Ishikawa (cell line): ENCODE measurements at regions not wholly inside any gene's neighbourhood (a gene's known extent, or its start where the extent isn't known, plus 50 kb on each side); places are given as distances from the start of the nearest gene placed in this dataset.
A peak's percentile ranks its signal among the peaks of the same experiment; 100 is the strongest.

ENCODE experiments used
- CEBPB ChIP-seq: IDR thresholded peaks from 2 replicates; pipeline ENCODE4 v1.6.1; 2012
- CREB1 ChIP-seq: IDR thresholded peaks from 2 replicates; pipeline ENCODE4 v1.6.1; 2012; ENCODE audit warnings: low read depth
- EGR1 ChIP-seq: IDR thresholded peaks from 2 replicates; pipeline ENCODE4 v1.6.1; 2012
- EP300 ChIP-seq: IDR thresholded peaks from 2 replicates; pipeline ENCODE4 v1.6.1; 2012; ENCODE audit warnings: borderline replicate concordance
- FOXM1 ChIP-seq: IDR thresholded peaks from 2 replicates; pipeline ENCODE4 v1.6.1; 2012; ENCODE audit warnings: low read depth, borderline replicate concordance
- MAX ChIP-seq: IDR thresholded peaks from 2 replicates; pipeline ENCODE4 v1.6.1; 2012
- NFIC ChIP-seq: IDR thresholded peaks from 2 replicates; pipeline ENCODE4 v1.6.1; 2012
- RAD21 ChIP-seq: IDR thresholded peaks from 2 replicates; pipeline ENCODE4 v1.6.1; 2012; ENCODE audit warnings: low read depth
- REST ChIP-seq: IDR thresholded peaks from 2 replicates; pipeline ENCODE4 v1.6.1; 2012; ENCODE audit warnings: low read depth, mild to moderate bottlenecking
- TAF1 ChIP-seq: IDR thresholded peaks from 2 replicates; pipeline ENCODE4 v1.6.1; 2012; ENCODE audit warnings: low read depth, mild to moderate bottlenecking
- TCF12 ChIP-seq: IDR thresholded peaks from 2 replicates; pipeline ENCODE4 v1.6.1; 2012; ENCODE audit warnings: low read depth
- TEAD4 ChIP-seq: IDR thresholded peaks from 2 replicates; pipeline ENCODE4 v1.6.1; 2012
- USF1 ChIP-seq: IDR thresholded peaks from 2 replicates; pipeline ENCODE4 v1.6.1; 2012
- YY1 ChIP-seq: IDR thresholded peaks from 2 replicates; pipeline ENCODE4 v1.6.1; 2012; ENCODE audit warnings: low read depth
- ZBTB7A ChIP-seq: IDR thresholded peaks from 2 replicates; pipeline ENCODE4 v1.6.1; 2012; ENCODE audit warnings: low read depth

GRCh38 chr2:117257362-117257761, 557.1 kb upstream of the DDX18 start:
- TF ChIP-seq FOXM1 (no peak), CREB1 (no peak), TCF12 (no peak)

DNA sequence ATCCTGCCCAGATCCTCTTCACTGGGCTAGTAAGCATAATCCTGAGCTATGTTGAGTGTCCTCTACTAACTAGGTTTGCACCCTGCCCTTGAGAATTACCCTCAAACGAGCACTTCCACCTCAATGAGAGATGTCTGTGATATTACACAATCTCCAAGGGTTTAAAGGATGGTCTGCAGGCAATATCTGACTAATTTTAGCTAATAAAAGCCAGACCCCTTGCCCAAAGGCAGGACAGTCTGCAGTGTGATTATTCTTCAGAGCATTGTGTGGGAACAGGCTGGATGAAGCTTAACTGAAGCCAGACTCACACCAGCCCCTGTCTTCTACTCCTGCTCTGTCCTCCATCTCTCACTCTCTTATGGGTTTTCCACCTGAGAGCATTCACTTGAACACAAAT, 544.9 kb upstream of the DDX18 start:
- no peak for TF ChIP-seq NFIC

DNA sequence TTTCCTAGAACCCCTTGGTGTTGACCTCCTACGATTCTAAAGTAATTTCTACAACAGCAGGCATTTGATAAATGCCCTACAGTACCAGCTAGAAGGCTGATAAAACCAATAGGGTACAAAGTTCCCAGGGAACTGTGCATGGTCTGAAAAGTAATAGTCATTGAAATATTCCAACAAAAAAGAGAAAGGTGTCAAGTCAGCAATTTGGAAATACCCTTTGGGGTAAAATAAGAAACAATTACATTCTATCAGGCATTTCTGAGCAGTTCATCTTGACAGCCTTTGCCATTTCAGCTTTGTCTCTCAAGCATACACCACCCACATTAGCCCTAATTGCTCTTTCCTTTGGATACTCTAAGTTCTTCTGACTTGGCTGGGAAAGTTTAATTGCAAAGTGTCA, 542.9 kb upstream of the DDX18 start:
- TF ChIP-seq RAD21 (no peak), ZBTB7A (no peak), CEBPB (no peak), REST (no peak), CREB1 (no peak), YY1 (no peak), MAX (no peak), TEAD4 (no peak), FOXM1 (no peak), EGR1 (no peak), TCF12 (no peak), USF1 (no peak), TAF1 (no peak), EP300 (no peak), NFIC (no peak)

GRCh38 chr2:117273009-117273671, 541.4 kb upstream of the DDX18 start:
- 0 out of 2 replicates have a peak, but pooled peaks have one; percentile 18 for TF ChIP-seq TEAD4
- no peak for TF ChIP-seq YY1

DNA sequence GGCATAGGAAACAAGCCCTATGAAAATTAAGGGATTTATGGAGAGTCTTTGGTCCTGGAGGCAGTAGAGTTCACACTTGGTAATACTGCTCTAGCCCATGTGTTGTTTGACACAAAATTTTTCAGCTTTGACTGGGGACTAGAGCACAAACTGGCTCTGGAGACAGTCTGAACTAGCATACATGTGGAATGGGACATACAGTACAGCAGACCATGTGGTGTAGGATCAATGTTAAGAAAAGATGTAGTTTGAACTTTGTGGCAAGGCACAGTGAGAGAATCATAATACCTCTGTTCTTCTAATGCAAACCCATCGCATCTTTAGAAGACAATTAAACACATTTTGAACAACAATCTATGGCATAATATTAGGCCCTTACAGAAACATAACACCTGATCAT, 521.5 kb upstream of the DDX18 start:
- TF ChIP-seq EP300 = no peak
- TF ChIP-seq CEBPB = no peak

DNA sequence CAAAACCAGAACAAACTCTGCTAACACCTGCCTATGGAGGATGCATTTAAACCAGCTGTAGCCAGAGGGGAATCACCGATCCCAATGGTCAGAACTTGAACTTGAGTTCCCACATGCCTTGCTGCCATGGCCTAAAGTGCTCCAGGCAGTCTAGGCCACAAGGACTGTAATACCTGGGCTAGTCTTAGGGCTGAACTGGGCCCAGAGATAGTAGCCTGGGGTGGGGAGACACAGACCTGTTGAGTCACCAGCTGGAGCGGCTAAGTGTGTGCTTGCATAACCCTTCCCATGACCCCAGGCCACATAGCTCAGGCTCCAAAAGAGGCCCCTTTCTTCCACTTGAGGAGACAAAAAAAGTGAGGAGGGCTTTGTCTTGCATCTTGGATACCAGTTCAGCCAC, 515.0 kb upstream of the DDX18 start:
- no peak for TF ChIP-seq USF1
- TF ChIP-seq CEBPB = no peak
- TF ChIP-seq TEAD4 = no peak
- no peak for TF ChIP-seq RAD21
- no peak for TF ChIP-seq EGR1
- no peak for TF ChIP-seq REST
- TF ChIP-seq FOXM1 = no peak
- TF ChIP-seq TCF12 = no peak
- no peak for TF ChIP-seq TAF1
- TF ChIP-seq YY1 = no peak

- TF ChIP-seq TEAD4 (no peak), TAF1 (no peak), MAX (no peak), EGR1 (no peak), REST (no peak), FOXM1 (no peak), NFIC (no peak), ZBTB7A (no peak), EP300 (no peak), TCF12 (no peak)
Measured at GRCh38 chr2:117308861-117309770, 505.4 kb upstream of the DDX18 start.
